ENCODE measurements at regions not wholly inside any gene's neighbourhood (a gene's known extent, or its start where the extent isn't known, plus 50 kb on each side); places are given as distances from the start of the nearest gene placed in this dataset.

DNA sequence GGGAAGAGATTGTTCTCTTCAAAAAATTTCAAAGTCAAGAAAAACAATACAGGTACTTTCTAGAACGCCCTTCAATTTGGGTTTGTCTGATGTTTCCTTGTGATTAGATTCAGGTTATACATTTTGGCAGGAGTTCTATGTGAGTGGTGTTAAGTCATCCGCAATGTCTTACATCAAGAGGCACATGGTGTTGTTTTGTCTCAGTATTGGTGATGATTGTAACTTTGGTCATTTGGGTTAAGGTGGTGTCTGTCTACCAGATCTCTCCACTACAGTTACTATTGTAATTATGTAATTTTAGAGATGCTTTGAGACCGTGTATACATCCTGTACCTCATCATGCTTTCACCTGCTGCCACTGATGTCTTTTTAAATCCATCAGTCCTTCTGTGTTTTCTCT, 60.3 kb downstream of the TET3 start:
- TF ChIP-seq SP1 (IDR thresholded peaks at IDR 0.05) (no peak), RAD21 (IDR thresholded peaks at IDR 0.05) (no peak), YY1 (IDR thresholded peaks at IDR 0.05) (no peak), HNF4G (IDR thresholded peaks at IDR 0.05) (no peak), GABPA (IDR thresholded peaks at IDR 0.05 in 1 of 2, conservative IDR thresholded peaks at IDR 0.05 in 1 of 2) (no peak), JUND (IDR thresholded peaks at IDR 0.05) (no peak), HNF4A (conservative IDR thresholded peaks at IDR 0.05) (no peak), EGR1 (IDR thresholded peaks at IDR 0.05; ENCODE audit: low read depth in 2 of 2) (no peak)
- TF ChIP-seq, protein P1, sequence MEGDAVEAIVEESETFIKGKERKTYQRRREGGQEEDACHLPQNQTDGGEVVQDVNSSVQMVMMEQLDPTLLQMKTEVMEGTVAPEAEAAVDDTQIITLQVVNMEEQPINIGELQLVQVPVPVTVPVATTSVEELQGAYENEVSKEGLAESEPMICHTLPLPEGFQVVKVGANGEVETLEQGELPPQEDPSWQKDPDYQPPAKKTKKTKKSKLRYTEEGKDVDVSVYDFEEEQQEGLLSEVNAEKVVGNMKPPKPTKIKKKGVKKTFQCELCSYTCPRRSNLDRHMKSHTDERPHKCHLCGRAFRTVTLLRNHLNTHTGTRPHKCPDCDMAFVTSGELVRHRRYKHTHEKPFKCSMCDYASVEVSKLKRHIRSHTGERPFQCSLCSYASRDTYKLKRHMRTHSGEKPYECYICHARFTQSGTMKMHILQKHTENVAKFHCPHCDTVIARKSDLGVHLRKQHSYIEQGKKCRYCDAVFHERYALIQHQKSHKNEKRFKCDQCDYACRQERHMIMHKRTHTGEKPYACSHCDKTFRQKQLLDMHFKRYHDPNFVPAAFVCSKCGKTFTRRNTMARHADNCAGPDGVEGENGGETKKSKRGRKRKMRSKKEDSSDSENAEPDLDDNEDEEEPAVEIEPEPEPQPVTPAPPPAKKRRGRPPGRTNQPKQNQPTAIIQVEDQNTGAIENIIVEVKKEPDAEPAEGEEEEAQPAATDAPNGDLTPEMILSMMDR (IDR thresholded peaks at IDR 0.05; ENCODE audit: low read depth, low read length, missing input control): no peak
- TF ChIP-seq, protein P2, sequence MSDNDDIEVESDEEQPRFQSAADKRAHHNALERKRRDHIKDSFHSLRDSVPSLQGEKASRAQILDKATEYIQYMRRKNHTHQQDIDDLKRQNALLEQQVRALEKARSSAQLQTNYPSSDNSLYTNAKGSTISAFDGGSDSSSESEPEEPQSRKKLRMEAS (IDR thresholded peaks at IDR 0.05): no peak
- TF ChIP-seq, protein P3, sequence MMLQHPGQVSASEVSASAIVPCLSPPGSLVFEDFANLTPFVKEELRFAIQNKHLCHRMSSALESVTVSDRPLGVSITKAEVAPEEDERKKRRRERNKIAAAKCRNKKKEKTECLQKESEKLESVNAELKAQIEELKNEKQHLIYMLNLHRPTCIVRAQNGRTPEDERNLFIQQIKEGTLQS (IDR thresholded peaks at IDR 0.05): no peak
- TF ChIP-seq, protein P4, sequence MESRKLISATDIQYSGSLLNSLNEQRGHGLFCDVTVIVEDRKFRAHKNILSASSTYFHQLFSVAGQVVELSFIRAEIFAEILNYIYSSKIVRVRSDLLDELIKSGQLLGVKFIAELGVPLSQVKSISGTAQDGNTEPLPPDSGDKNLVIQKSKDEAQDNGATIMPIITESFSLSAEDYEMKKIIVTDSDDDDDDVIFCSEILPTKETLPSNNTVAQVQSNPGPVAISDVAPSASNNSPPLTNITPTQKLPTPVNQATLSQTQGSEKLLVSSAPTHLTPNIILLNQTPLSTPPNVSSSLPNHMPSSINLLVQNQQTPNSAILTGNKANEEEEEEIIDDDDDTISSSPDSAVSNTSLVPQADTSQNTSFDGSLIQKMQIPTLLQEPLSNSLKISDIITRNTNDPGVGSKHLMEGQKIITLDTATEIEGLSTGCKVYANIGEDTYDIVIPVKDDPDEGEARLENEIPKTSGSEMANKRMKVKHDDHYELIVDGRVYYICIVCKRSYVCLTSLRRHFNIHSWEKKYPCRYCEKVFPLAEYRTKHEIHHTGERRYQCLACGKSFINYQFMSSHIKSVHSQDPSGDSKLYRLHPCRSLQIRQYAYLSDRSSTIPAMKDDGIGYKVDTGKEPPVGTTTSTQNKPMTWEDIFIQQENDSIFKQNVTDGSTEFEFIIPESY (IDR thresholded peaks at IDR 0.05): no peak

Measured in liver (tissue), 3 donors.